H1 (cell line): ENCODE measurements at regions not wholly inside any gene's neighbourhood (a gene's known extent, or its start where the extent isn't known, plus 50 kb on each side); places are given as distances from the start of the nearest gene placed in this dataset.

ENCODE experiments used
- CTCF ChIP-seq, 3 experiments: IDR thresholded peaks; 1 replicate in 2 of 3; 2 replicates in 1 of 3; pipeline versions ENCODE4 v1.5.1 to v1.6.1; 2011; ENCODE audit warnings: low read length in 3 of 3, mild to moderate bottlenecking in 3 of 3, inconsistent platforms in 2 of 3, low read depth in 1 of 3, moderate library complexity in 1 of 3; ENCODE audit not compliant: insufficient read depth in 1 of 3; ENCODE audit errors: control extremely low read depth in 1 of 3
- NRF1 ChIP-seq: IDR thresholded peaks from 2 replicates; pipeline ENCODE4 v1.6.1; 2011; ENCODE audit warnings: mild to moderate bottlenecking, low read depth, low read length, improper control_type of control experiment
- POLR2A ChIP-seq, 2 experiments: IDR thresholded peaks; 1 replicate in 1 of 2; 2 replicates in 1 of 2; pipeline ENCODE4 v1.6.1; 2011; ENCODE audit warnings: low read depth in 2 of 2, low read length in 2 of 2, mild to moderate bottlenecking in 2 of 2; ENCODE audit errors: control extremely low read depth in 1 of 2
- SRF ChIP-seq: IDR thresholded peaks from 2 replicates; pipeline ENCODE4 v1.6.1; 2011; ENCODE audit warnings: mild to moderate bottlenecking, low read depth, low read length, moderate library complexity
- SUZ12 ChIP-seq: fragments of 200-600 bp; sonication (generic); IDR thresholded peaks from 2 replicates; pipeline ENCODE4 v1.6.1; 2012; ENCODE audit warnings: mild to moderate bottlenecking, inconsistent platforms, low read length, moderate library complexity, mixed read lengths
- ZNF274 ChIP-seq: IDR thresholded peaks from 2 replicates; pipeline ENCODE4 v1.7.0; 2012; ENCODE audit warnings: low read length, borderline replicate concordance; ENCODE audit errors: extremely low read depth

GRCh38 chr2:118706371-118706770 lies 141.1 kb downstream of the EN1 start:
- TF ChIP-seq SUZ12 (no peak), CTCF (IDR thresholded peaks at IDR 0.05; ENCODE audit: control extremely low read depth in 1 of 3, insufficient read depth in 1 of 3, low read depth in 1 of 3, low read length in 3 of 3) (no peak), NRF1 (no peak), ZNF274 (no peak), POLR2A (IDR thresholded peaks at IDR 0.05; ENCODE audit: control extremely low read depth in 1 of 2, low read depth in 2 of 2, low read length in 2 of 2) (no peak), SRF (no peak)
